ENCODE measurements at regions not wholly inside any gene's neighbourhood (a gene's known extent, or its start where the extent isn't known, plus 50 kb on each side); places are given as distances from the start of the nearest gene placed in this dataset.

DNA sequence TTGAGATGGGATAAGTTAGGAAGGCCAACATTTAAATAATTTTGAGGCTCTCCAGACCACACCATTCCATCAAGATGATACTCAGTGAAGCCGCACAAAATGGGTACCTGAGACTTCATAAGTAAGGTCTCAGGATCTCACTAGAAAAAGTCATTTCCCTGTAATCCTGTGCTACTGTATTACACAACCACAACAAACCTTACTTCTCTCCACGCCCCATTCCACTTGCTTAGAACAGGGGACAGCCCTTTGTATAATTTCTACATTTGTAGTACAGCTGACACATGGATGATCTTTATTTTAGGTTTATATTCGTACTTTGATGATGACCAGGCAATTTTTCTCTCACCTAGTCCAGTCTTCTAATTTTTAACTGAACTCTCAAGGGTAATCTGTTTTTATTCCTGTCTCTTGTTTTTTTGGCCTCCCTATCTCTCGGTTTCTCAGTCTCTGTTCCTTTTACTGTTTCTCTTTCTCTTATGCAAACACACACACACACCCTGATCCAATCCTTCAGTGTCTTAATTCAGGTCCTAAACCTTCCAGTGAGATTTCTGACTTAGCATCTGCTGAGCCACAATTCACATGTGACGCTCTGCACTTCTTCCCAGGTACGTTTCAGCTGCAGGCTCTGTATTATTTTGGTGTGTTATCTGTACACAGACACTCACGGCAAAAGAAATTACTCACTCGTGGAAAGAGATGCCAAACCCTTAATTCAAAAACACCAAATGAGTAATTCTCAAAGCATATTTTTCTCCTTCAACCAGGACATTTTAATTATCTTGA, 223.2 kb upstream of the THBS1 start:
- Histone ChIP-seq H3K4me3 (ENCODE audit: insufficient read length, low read depth) (no peak overlapping the region), H3K9me3 (ENCODE audit: insufficient read depth, low read length) (no peaks in the 10 kb centered on the region), H3K4me1 (ENCODE audit: insufficient read depth, insufficient read length) (no peaks in the 10 kb centered on the region), H3K27me3 (ENCODE audit: insufficient read depth, insufficient read length) (no peaks in the 10 kb centered on the region), H3K9ac (ENCODE audit: insufficient read length, low read depth) (no peak overlapping the region), H3K36me3 (ENCODE audit: insufficient read depth, insufficient read length, low read length) (no peaks in the 10 kb centered on the region)
- no peak for DNase-seq (ENCODE audit: low read depth, low spot score)
- no peak for TF ChIP-seq YY1 (IDR thresholded peaks at IDR 0.05; ENCODE audit: insufficient read depth, insufficient read length)
- no peak for TF ChIP-seq SUZ12 (IDR thresholded peaks at IDR 0.05; ENCODE audit: extremely low read depth, insufficient read depth, insufficient read length)
- no peak for TF ChIP-seq ZNF274 (IDR thresholded peaks at IDR 0.05; ENCODE audit: low read depth, low read length)

GRCh38 chr15:39358441-39359041, 222.3 kb upstream of the THBS1 start:
- H3K9me3 ChIP-seq (ENCODE audit: insufficient read depth, low read length) = no peaks in the 10 kb centered on the region
- TF ChIP-seq SUZ12 (IDR thresholded peaks at IDR 0.05; ENCODE audit: extremely low read depth, insufficient read depth, insufficient read length) (no peak), YY1 (IDR thresholded peaks at IDR 0.05; ENCODE audit: insufficient read depth, insufficient read length) (no peak), ZNF274 (IDR thresholded peaks at IDR 0.05; ENCODE audit: low read depth, low read length) (no peak)
- no peaks in the 10 kb centered on the region for H3K27me3 ChIP-seq (ENCODE audit: insufficient read depth, insufficient read length)
- no peak overlapping the region for H3K4me3 ChIP-seq (ENCODE audit: insufficient read length, low read depth)
- no peak overlapping the region for H3K9ac ChIP-seq (ENCODE audit: insufficient read length, low read depth)
- no peaks in the 10 kb centered on the region for H3K4me1 ChIP-seq (ENCODE audit: insufficient read depth, insufficient read length)
- no peak for DNase-seq (ENCODE audit: low read depth, low spot score)
- no peaks in the 10 kb centered on the region for H3K36me3 ChIP-seq (ENCODE audit: insufficient read depth, insufficient read length, low read length)

DNA sequence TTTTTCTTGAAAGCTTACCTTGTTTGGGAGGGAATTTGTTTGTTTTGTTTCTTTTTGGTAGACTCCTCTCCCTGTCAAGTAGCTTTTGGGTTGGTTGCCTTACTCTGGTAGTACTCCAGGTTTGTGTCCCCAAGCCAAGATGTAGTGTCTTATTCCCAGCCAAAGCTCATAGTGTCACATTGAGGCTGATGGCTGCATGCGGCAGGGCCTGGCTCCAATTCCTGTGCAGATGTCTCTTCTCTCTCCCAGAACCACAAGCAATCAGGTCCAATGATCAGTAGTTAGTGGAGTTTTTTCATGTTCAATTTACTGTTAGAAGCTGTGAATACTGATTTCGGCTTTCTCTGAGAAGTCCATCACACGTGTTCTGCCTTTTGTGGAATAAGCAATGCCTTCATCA, 221.1 kb upstream of the THBS1 start:
- TF ChIP-seq ZNF274 (IDR thresholded peaks at IDR 0.05; ENCODE audit: low read depth, low read length) (no peak), SUZ12 (IDR thresholded peaks at IDR 0.05; ENCODE audit: extremely low read depth, insufficient read depth, insufficient read length) (no peak), YY1 (IDR thresholded peaks at IDR 0.05; ENCODE audit: insufficient read depth, insufficient read length) (no peak)
- no peaks in the 10 kb centered on the region for H3K4me1 ChIP-seq (ENCODE audit: insufficient read depth, insufficient read length)
- DNase-seq (ENCODE audit: low read depth, low spot score) = no peak
- H3K36me3 ChIP-seq (ENCODE audit: insufficient read depth, insufficient read length, low read length) = no peaks in the 10 kb centered on the region
- H3K9ac ChIP-seq (ENCODE audit: insufficient read length, low read depth) = no peak overlapping the region
- no peaks in the 10 kb centered on the region for H3K9me3 ChIP-seq (ENCODE audit: insufficient read depth, low read length)
- no peaks in the 10 kb centered on the region for H3K27me3 ChIP-seq (ENCODE audit: insufficient read depth, insufficient read length)
- no peak overlapping the region for H3K4me3 ChIP-seq (ENCODE audit: insufficient read length, low read depth)

GRCh38 chr15:39360452-39360851, 220.4 kb upstream of the THBS1 start:
- Histone ChIP-seq H3K9ac (ENCODE audit: insufficient read length, low read depth) (no peak overlapping the region), H3K36me3 (ENCODE audit: insufficient read depth, insufficient read length, low read length) (no peaks in the 10 kb centered on the region), H3K4me3 (ENCODE audit: insufficient read length, low read depth) (no peak overlapping the region), H3K27me3 (ENCODE audit: insufficient read depth, insufficient read length) (no peaks in the 10 kb centered on the region), H3K4me1 (ENCODE audit: insufficient read depth, insufficient read length) (no peaks in the 10 kb centered on the region), H3K9me3 (ENCODE audit: insufficient read depth, low read length) (no peaks in the 10 kb centered on the region)
- no peak for TF ChIP-seq YY1 (IDR thresholded peaks at IDR 0.05; ENCODE audit: insufficient read depth, insufficient read length)
- no peak for TF ChIP-seq ZNF274 (IDR thresholded peaks at IDR 0.05; ENCODE audit: low read depth, low read length)
- no peak for TF ChIP-seq SUZ12 (IDR thresholded peaks at IDR 0.05; ENCODE audit: extremely low read depth, insufficient read depth, insufficient read length)
- DNase-seq (ENCODE audit: low read depth, low spot score) = no peak

- Histone ChIP-seq H3K4me3 (ENCODE audit: insufficient read length, low read depth) (no peak overlapping the region), H3K9ac (ENCODE audit: insufficient read length, low read depth) (no peak overlapping the region), H3K36me3 (ENCODE audit: insufficient read depth, insufficient read length, low read length) (no peaks in the 10 kb centered on the region), H3K9me3 (ENCODE audit: insufficient read depth, low read length) (no peaks in the 10 kb centered on the region), H3K4me1 (ENCODE audit: insufficient read depth, insufficient read length) (no peaks in the 10 kb centered on the region), H3K27me3 (ENCODE audit: insufficient read depth, insufficient read length) (no peaks in the 10 kb centered on the region)
- DNase-seq (ENCODE audit: low read depth, low spot score) = no peak
- TF ChIP-seq ZNF274 (IDR thresholded peaks at IDR 0.05; ENCODE audit: low read depth, low read length) = no peak
- no peak for TF ChIP-seq YY1 (IDR thresholded peaks at IDR 0.05; ENCODE audit: insufficient read depth, insufficient read length)
- no peak for TF ChIP-seq SUZ12 (IDR thresholded peaks at IDR 0.05; ENCODE audit: extremely low read depth, insufficient read depth, insufficient read length)
Observed at GRCh38 chr15:39361497-39361896, 219.4 kb upstream of the THBS1 start.

DNA sequence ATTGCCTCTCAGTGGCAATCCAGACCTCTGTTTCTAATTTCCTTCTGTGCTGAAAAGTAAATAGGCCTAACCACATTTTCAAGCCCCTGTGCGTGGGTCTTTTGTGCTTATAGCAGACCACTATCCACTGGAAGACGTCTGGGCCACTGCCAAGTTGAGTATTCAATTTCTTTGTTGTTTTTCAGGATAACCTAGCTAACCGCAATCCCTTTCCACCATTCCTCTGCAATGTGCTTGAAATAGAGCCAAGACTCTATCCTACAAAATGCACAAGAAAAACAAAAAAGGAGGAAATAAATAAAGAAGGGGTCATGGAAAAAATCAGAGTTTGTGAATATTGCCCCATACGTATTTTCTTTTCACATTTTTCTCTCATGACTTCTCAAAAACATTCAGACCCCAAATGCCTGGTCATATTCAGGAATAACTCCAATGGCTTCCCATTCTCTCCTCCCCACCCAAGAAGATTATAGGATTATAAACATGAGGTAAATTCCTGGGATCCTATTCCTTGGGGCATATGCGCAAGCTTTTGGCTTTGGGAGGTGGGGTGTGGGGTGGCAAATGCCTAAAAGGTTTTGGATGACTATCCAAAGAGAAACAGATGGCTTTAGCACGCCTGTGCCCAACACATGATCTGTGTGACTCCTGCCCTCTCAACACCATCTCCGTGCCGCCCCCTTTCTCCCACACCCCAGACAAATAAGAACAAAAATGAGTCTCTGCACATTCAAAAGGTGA, 217.9 kb upstream of the THBS1 start:
- no peak overlapping the region for H3K9ac ChIP-seq (ENCODE audit: insufficient read length, low read depth)
- H3K4me3 ChIP-seq (ENCODE audit: insufficient read length, low read depth) = no peak overlapping the region
- H3K9me3 ChIP-seq (ENCODE audit: insufficient read depth, low read length) = no peaks in the 10 kb centered on the region
- H3K27me3 ChIP-seq (ENCODE audit: insufficient read depth, insufficient read length) = no peaks in the 10 kb centered on the region
- no peaks in the 10 kb centered on the region for H3K36me3 ChIP-seq (ENCODE audit: insufficient read depth, insufficient read length, low read length)
- DNase-seq (ENCODE audit: low read depth, low spot score) = no peak
- H3K4me1 ChIP-seq (ENCODE audit: insufficient read depth, insufficient read length) = no peaks in the 10 kb centered on the region
- TF ChIP-seq ZNF274 (IDR thresholded peaks at IDR 0.05; ENCODE audit: low read depth, low read length) = no peak
